PC-9 (cell line): ENCODE measurements at regions not wholly inside any gene's neighbourhood (a gene's known extent, or its start where the extent isn't known, plus 50 kb on each side); places are given as distances from the start of the nearest gene placed in this dataset.

ENCODE experiments used
- BruUV-seq: library from RNA; stranded (reverse); fragments of 400-500 nt; replicated peaks from 2 replicates; lab custom pipeline; 2021; lab: Mats Ljungman, UMichigan
- CTCF ChIA-PET: fragments of 300-600 bp; sonication (Branson Sonifier 250); formaldehyde crosslinking; loops from one replicate; lab custom pipeline; 2022; ENCODE audit warnings: antibody characterized with exemption; lab: Charles Lee
- POLR2A ChIA-PET: fragments of 300-600 bp; sonication (Branson Sonifier 250); formaldehyde crosslinking; loops from one replicate; lab custom pipeline; 2022; ENCODE audit warnings: antibody characterized with exemption; ENCODE audit not compliant: unreplicated experiment; lab: Charles Lee
- DNase-seq, 2 experiments: peaks; one replicate each; pipeline versions ENCODE4 v3.0.0 to v3.0.0-alpha.2; 2015 to 2022; ENCODE audit warnings: mixed read lengths in 1 of 2
- H2AFZ ChIP-seq: fragments of 200-600 bp; sonication (generic); 2 replicates; pipeline ENCODE4 v1.8.1; 2017; ENCODE audit warnings: antibody characterized with exemption
- H3F3A ChIP-seq: fragments of 200-600 bp; sonication (generic); 2 replicates; pipeline ENCODE4 v1.8.1; 2017; ENCODE audit warnings: antibody characterized with exemption, mild to moderate bottlenecking, low read depth; ENCODE audit not compliant: insufficient read depth
- H3K27ac ChIP-seq: fragments of 200-600 bp; sonication (generic); 2 replicates; pipeline ENCODE4 v1.6.1; 2016; ENCODE audit warnings: mixed run types
- H3K27me3 ChIP-seq: fragments of 200-600 bp; sonication (generic); 2 replicates; pipeline ENCODE4 v1.6.1; 2016; ENCODE audit warnings: low read depth, mixed run types; ENCODE audit not compliant: insufficient read depth
- H3K36me3 ChIP-seq: fragments of 200-600 bp; sonication (generic); 2 replicates; pipeline ENCODE4 v1.6.1; 2016; ENCODE audit warnings: low read depth, mixed run types
- H3K4me1 ChIP-seq: fragments of 200-600 bp; sonication (generic); replicated peaks from 2 replicates; pipeline ENCODE4 v1.6.1; 2016; ENCODE audit warnings: mixed run types; ENCODE audit not compliant: insufficient read depth
- H3K4me2 ChIP-seq: fragments of 200-600 bp; sonication (generic); 2 replicates; pipeline ENCODE4 v1.6.1; 2017; ENCODE audit warnings: mixed run types
- H3K4me3 ChIP-seq: fragments of 200-600 bp; sonication (generic); 2 replicates; pipeline ENCODE4 v1.6.1; 2016; ENCODE audit warnings: mixed run types
- H3K79me2 ChIP-seq: fragments of 200-600 bp; sonication (generic); 2 replicates; pipeline ENCODE4 v1.6.1; 2017; ENCODE audit warnings: low read depth, mixed run types
- H3K9me2 ChIP-seq: fragments of 200-600 bp; sonication (generic); 2 replicates; pipeline ENCODE4 v1.8.1; 2017; ENCODE audit warnings: mild to moderate bottlenecking; ENCODE audit not compliant: insufficient read depth
- H3K9me3 ChIP-seq: fragments of 200-600 bp; sonication (generic); 2 replicates; pipeline ENCODE4 v1.8.1; 2016; ENCODE audit warnings: low read depth; ENCODE audit not compliant: insufficient read depth
- H4K20me1 ChIP-seq: fragments of 200-600 bp; sonication (generic); 2 replicates; pipeline ENCODE4 v1.8.1; 2017; ENCODE audit not compliant: insufficient read depth
- CTCF ChIP-seq: fragments of 200-600 bp; sonication (generic); conservative IDR thresholded peaks from 2 replicates; pipeline ENCODE4 v1.6.1; 2017; ENCODE audit warnings: mixed run types, antibody characterized with exemption, mild to moderate bottlenecking, moderate library complexity
- EZH2 ChIP-seq: fragments of 200-600 bp; sonication (generic); IDR thresholded peaks from 2 replicates; pipeline ENCODE4 v1.8.0; 2017; ENCODE audit warnings: antibody characterized with exemption, low read depth
- intact Hi-C: fragments of 100-400 bp; cut with micrococcal nuclease; formaldehyde crosslinking; loops from one replicate; pipeline ENCODE4 v1.10.0; 2022; ENCODE audit not compliant: unreplicated experiment

- no peak for TF ChIP-seq CTCF
- TF ChIP-seq EZH2, result no peak
- no peaks in the 10 kb centered on the region for H3K9me2 ChIP-seq
Observed at GRCh38 chr17:34098699-34099098, 156.4 kb upstream of the CCL2 start.

GRCh38 chr17:34099859-34100515 lies 155.1 kb upstream of the CCL2 start:
- CTCF ChIA-PET, result no interaction called here
- Histone ChIP-seq H3K36me3 (no peaks in the 10 kb centered on the region), H3K4me1 (no peaks in the 10 kb centered on the region), H4K20me1 (no peaks in the 10 kb centered on the region), H3K79me2 (no peaks in the 10 kb centered on the region), H3K4me3 (no peak overlapping the region), H3K4me2 (no peak overlapping the region), H3K27me3 (peaks cover 4% of the 10 kb centered on the region; the same call in 1 of the 2 replicates), H3K9me3 (no peaks in the 10 kb centered on the region), H2AFZ (no peak overlapping the region), H3K9me2 (no peaks in the 10 kb centered on the region), H3F3A (no peaks in the 10 kb centered on the region), H3K27ac (no peak overlapping the region)
- TF ChIP-seq EZH2 (no peak), CTCF (no peak)
- no peak for DNase-seq
- intact Hi-C loops, result no loop called here
- POLR2A ChIA-PET, result no interaction called here
- no TSS peak for BruUV-seq

More at GRCh38 chr17:34098699-34099098, 156.4 kb upstream of the CCL2 start:
- H3K4me2 ChIP-seq, result no peak overlapping the region
- H3K9me3 ChIP-seq, result no peaks in the 10 kb centered on the region
- H2AFZ ChIP-seq, result no peak overlapping the region
- peaks cover 4% of the 10 kb centered on the region; the same call in 1 of the 2 replicates for H3K27me3 ChIP-seq
- no peak overlapping the region for H3K27ac ChIP-seq
- no peak for DNase-seq
- no peaks in the 10 kb centered on the region for H4K20me1 ChIP-seq
- H3K79me2 ChIP-seq, result no peaks in the 10 kb centered on the region
- no TSS peak for BruUV-seq
- intact Hi-C loops, result no loop called here
- ChIA-PET CTCF (no interaction called here), POLR2A (no interaction called here)
- H3K4me3 ChIP-seq, result no peak overlapping the region
- H3F3A ChIP-seq, result no peaks in the 10 kb centered on the region
- no peaks in the 10 kb centered on the region for H3K36me3 ChIP-seq
- no peaks in the 10 kb centered on the region for H3K4me1 ChIP-seq

DNA sequence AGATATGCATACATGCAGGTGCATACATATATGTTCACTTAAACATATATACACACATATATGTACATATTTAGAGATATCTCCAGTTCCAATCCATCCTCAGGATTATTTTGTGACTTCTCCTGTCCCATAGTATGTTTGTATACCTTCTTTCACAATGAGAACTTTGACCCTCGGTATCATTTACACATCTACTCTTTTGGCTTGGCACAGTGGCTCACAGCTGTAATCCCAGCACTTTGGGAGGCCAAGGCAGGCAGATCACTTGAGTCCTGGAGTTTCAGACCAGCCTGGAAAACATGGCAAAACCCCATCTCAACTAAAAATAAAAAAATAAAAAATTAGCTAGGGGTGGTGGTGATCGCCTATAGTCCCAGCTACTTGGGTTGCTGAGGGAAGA lies 148.1 kb upstream of the CCL2 start:
- H3K4me2 ChIP-seq, result no peak overlapping the region
- DNase-seq, result no peak
- TF ChIP-seq CTCF (no peak), EZH2 (no peak)
- no peaks in the 10 kb centered on the region for H3K9me2 ChIP-seq
- H3K4me3 ChIP-seq, result no peak overlapping the region
- H3K27me3 ChIP-seq, result peaks cover 6% of the 10 kb centered on the region; the same call in 1 of the 2 replicates
- H4K20me1 ChIP-seq, result no peaks in the 10 kb centered on the region
- H3K9me3 ChIP-seq, result no peaks in the 10 kb centered on the region
- no peaks in the 10 kb centered on the region for H3K4me1 ChIP-seq
- BruUV-seq, result no TSS peak
- H3K79me2 ChIP-seq, result no peaks in the 10 kb centered on the region
- intact Hi-C loops, result no loop called here
- POLR2A ChIA-PET, result no interaction called here
- CTCF ChIA-PET, result no interaction called here
- no peak overlapping the region for H2AFZ ChIP-seq
- no peaks in the 10 kb centered on the region for H3K36me3 ChIP-seq
- no peak overlapping the region for H3K27ac ChIP-seq
- H3F3A ChIP-seq, result no peaks in the 10 kb centered on the region
